Vagina (tissue), 2 donors: ENCODE measurements at regions not wholly inside any gene's neighbourhood (a gene's known extent, or its start where the extent isn't known, plus 50 kb on each side); places are given as distances from the start of the nearest gene placed in this dataset.

Experiments used
- POLR2AphosphoS5 ChIP-seq, 2 donors: sonication (generic); formaldehyde crosslinking; IDR thresholded peaks; one replicate each; pipeline ENCODE4 v1.9.0; 2017; ENCODE audit warnings: antibody characterized with exemption in 2 of 2, mild to moderate bottlenecking in 2 of 2, low read depth in 1 of 2; ENCODE audit not compliant: insufficient read depth in 1 of 2
- TF ChIP-seq, protein P1 (sequence below), 3 experiments: fragments of 450-650 bp in 2 of 3; fragments of 200-600 bp in 1 of 3; sonication (generic) in 1 of 3; IDR thresholded peaks; one replicate each; pipeline ENCODE4 v1.5.1; 2017 to 2019; ENCODE audit warnings: antibody characterized with exemption in 3 of 3, mild to moderate bottlenecking in 2 of 3, moderate library complexity in 2 of 3

GRCh38 chr3:23685541-23686258, 120.1 kb upstream of the UBE2E1 start:
- peak in 1 of 2 donors; percentile 80 for TF ChIP-seq POLR2AphosphoS5 (IDR thresholded peaks at IDR 0.05; ENCODE audit: insufficient read depth in 1 of 2, low read depth in 1 of 2)
- TF ChIP-seq, protein P1, sequence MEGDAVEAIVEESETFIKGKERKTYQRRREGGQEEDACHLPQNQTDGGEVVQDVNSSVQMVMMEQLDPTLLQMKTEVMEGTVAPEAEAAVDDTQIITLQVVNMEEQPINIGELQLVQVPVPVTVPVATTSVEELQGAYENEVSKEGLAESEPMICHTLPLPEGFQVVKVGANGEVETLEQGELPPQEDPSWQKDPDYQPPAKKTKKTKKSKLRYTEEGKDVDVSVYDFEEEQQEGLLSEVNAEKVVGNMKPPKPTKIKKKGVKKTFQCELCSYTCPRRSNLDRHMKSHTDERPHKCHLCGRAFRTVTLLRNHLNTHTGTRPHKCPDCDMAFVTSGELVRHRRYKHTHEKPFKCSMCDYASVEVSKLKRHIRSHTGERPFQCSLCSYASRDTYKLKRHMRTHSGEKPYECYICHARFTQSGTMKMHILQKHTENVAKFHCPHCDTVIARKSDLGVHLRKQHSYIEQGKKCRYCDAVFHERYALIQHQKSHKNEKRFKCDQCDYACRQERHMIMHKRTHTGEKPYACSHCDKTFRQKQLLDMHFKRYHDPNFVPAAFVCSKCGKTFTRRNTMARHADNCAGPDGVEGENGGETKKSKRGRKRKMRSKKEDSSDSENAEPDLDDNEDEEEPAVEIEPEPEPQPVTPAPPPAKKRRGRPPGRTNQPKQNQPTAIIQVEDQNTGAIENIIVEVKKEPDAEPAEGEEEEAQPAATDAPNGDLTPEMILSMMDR (IDR thresholded peaks at IDR 0.05): no peak
